PFSK-1 (cell line): ENCODE measurements at regions not wholly inside any gene's neighbourhood (a gene's known extent, or its start where the extent isn't known, plus 50 kb on each side); places are given as distances from the start of the nearest gene placed in this dataset.

Experiments
- FOXP2 ChIP-seq: optimal IDR thresholded peaks from 2 replicates; pipeline ENCODE3; 2011; ENCODE audit warnings: borderline replicate concordance, control low read depth, inconsistent platforms; ENCODE audit not compliant: insufficient read depth; ENCODE audit errors: extremely low read length, extremely low read depth
- POLR2AphosphoS5 ChIP-seq: IDR thresholded peaks from 2 replicates; pipeline ENCODE4 v1.6.1; 2012; ENCODE audit warnings: low read depth, mild to moderate bottlenecking, control low read depth, low read length, moderate library complexity
- REST ChIP-seq, 2 experiments: IDR thresholded peaks; 2 replicates each; pipeline versions ENCODE4 v1.6.1 to v1.8.0; 2011 to 2012; ENCODE audit warnings: low read depth in 2 of 2, low read length in 2 of 2, control low read depth in 1 of 2, inconsistent platforms in 1 of 2, mild to moderate bottlenecking in 1 of 2, moderate library complexity in 1 of 2; ENCODE audit not compliant: insufficient read depth in 1 of 2
- SIN3A ChIP-seq: IDR thresholded peaks from 2 replicates; pipeline ENCODE4 v1.6.1; 2012; ENCODE audit warnings: mild to moderate bottlenecking, low read length, moderate library complexity, borderline replicate concordance; ENCODE audit not compliant: insufficient read depth
- TAF1 ChIP-seq: IDR thresholded peaks from 2 replicates; pipeline ENCODE4 v1.6.1; 2012; ENCODE audit warnings: low read length, control low read depth, borderline replicate concordance; ENCODE audit not compliant: insufficient read depth

- no peak for TF ChIP-seq TAF1
- no peak for TF ChIP-seq FOXP2
- TF ChIP-seq SIN3A = no peak
- TF ChIP-seq POLR2AphosphoS5 = no peak
- no peak for TF ChIP-seq REST (IDR thresholded peaks at IDR 0.05; ENCODE audit: insufficient read depth in 1 of 2, low read depth in 2 of 2, low read length in 2 of 2)
Observed at GRCh38 chr2:236949089-236949905, 136.4 kb upstream of the COPS8 start.

GRCh38 chr2:236951830-236952475 is 133.7 kb upstream of the COPS8 start:
- no peak for TF ChIP-seq SIN3A
- TF ChIP-seq FOXP2 = no peak
- no peak for TF ChIP-seq POLR2AphosphoS5
- no peak for TF ChIP-seq TAF1
- no peak for TF ChIP-seq REST (IDR thresholded peaks at IDR 0.05; ENCODE audit: insufficient read depth in 1 of 2, low read depth in 2 of 2, low read length in 2 of 2)

GRCh38 chr2:236954641-236955040 is 131.0 kb upstream of the COPS8 start:
- no peak for TF ChIP-seq FOXP2
- TF ChIP-seq SIN3A = no peak
- no peak for TF ChIP-seq TAF1
- TF ChIP-seq REST (IDR thresholded peaks at IDR 0.05; ENCODE audit: insufficient read depth in 1 of 2, low read depth in 2 of 2, low read length in 2 of 2) = no peak
- no peak for TF ChIP-seq POLR2AphosphoS5

- TF ChIP-seq POLR2AphosphoS5 = no peak
- no peak for TF ChIP-seq SIN3A
- TF ChIP-seq TAF1 = no peak
- TF ChIP-seq REST (IDR thresholded peaks at IDR 0.05; ENCODE audit: insufficient read depth in 1 of 2, low read depth in 2 of 2, low read length in 2 of 2) = no peak
- TF ChIP-seq FOXP2 = no peak
Observed at GRCh38 chr2:236955521-236956030, 130.1 kb upstream of the COPS8 start.
